Lower leg skin (tissue), 3 donors: ENCODE measurements at regions not wholly inside any gene's neighbourhood (a gene's known extent, or its start where the extent isn't known, plus 50 kb on each side); places are given as distances from the start of the nearest gene placed in this dataset.

ENCODE experiments used
- POLR2A ChIP-seq, 2 donors: fragments of 450-650 bp; IDR thresholded peaks; one replicate each; pipeline ENCODE4 v1.6.1; 2016 to 2017; ENCODE audit warnings: antibody characterized with exemption in 2 of 2, mild to moderate bottlenecking in 1 of 2, moderate library complexity in 1 of 2
- TF ChIP-seq, protein P1 (sequence below), 3 donors: fragments of 450-650 bp; IDR thresholded peaks; one replicate each; pipeline ENCODE4 v1.5.1; 2016; ENCODE audit warnings: antibody characterized with exemption in 3 of 3, mild to moderate bottlenecking in 3 of 3, moderate library complexity in 2 of 3

DNA sequence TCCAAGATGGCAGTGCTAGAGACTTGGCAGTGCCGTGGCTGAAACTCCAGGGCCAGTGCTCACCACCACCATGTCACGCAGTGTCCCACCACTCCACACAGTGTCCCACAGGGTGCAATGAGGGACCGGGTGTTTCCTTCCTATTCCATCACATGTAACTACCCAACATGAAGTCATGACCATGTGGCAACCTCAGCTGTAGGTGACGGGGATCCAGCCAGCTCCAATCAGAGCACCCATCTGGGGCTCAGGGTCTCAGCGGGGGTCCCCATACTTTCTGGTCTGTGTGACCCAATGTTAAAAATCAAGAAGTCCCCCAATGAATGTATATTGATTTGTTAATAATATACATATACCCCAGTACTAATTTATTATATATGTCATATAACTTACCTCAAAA is 52.1 kb downstream of the PTGR3 start:
- no peak for TF ChIP-seq POLR2A (IDR thresholded peaks at IDR 0.05)
- TF ChIP-seq, protein P1, sequence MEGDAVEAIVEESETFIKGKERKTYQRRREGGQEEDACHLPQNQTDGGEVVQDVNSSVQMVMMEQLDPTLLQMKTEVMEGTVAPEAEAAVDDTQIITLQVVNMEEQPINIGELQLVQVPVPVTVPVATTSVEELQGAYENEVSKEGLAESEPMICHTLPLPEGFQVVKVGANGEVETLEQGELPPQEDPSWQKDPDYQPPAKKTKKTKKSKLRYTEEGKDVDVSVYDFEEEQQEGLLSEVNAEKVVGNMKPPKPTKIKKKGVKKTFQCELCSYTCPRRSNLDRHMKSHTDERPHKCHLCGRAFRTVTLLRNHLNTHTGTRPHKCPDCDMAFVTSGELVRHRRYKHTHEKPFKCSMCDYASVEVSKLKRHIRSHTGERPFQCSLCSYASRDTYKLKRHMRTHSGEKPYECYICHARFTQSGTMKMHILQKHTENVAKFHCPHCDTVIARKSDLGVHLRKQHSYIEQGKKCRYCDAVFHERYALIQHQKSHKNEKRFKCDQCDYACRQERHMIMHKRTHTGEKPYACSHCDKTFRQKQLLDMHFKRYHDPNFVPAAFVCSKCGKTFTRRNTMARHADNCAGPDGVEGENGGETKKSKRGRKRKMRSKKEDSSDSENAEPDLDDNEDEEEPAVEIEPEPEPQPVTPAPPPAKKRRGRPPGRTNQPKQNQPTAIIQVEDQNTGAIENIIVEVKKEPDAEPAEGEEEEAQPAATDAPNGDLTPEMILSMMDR (IDR thresholded peaks at IDR 0.05), result no peak
